ENCODE measurements at regions not wholly inside any gene's neighbourhood (a gene's known extent, or its start where the extent isn't known, plus 50 kb on each side); places are given as distances from the start of the nearest gene placed in this dataset.

DNA sequence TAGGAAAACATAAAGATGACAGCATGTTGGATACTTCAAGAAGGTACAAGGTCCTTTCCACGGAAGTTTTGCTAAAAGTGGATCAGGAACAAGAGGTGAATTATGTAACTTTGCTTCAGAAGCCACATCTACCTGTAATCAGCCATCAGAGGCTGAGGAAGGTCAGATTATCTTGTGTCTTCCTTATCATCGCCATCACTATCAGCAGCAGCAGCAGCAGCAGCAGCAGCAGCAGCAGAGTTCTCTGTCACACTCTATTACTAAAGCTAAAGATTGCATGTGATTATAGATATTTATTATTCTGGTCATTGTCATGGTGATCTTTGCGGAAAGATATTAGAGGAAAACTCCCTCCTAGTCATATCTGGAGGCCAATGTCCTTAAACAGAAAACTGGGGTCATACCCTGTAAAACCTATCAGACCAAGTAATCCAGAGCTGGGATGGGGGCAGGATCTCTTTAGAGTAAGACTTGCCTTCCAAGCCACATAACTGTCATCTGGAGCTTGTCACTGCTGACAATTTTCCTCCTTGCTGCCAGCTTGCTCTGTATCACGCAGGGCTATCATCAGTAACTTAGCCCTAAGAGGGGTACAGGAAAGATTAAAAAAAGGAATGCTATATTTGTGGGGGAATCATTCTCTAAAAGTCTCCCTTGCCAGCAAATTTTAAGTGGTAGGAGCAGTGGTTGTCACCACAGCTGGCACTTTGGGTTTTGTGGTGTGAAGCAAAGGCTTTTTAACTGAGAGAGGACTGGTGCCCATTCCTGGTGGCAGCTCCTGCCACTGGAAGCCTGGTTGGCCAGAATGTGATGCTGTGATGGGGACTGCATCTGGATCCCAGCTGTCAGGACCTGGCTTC lies 130.9 kb upstream of the RASGRP1 start:
- TF ChIP-seq, protein P1, sequence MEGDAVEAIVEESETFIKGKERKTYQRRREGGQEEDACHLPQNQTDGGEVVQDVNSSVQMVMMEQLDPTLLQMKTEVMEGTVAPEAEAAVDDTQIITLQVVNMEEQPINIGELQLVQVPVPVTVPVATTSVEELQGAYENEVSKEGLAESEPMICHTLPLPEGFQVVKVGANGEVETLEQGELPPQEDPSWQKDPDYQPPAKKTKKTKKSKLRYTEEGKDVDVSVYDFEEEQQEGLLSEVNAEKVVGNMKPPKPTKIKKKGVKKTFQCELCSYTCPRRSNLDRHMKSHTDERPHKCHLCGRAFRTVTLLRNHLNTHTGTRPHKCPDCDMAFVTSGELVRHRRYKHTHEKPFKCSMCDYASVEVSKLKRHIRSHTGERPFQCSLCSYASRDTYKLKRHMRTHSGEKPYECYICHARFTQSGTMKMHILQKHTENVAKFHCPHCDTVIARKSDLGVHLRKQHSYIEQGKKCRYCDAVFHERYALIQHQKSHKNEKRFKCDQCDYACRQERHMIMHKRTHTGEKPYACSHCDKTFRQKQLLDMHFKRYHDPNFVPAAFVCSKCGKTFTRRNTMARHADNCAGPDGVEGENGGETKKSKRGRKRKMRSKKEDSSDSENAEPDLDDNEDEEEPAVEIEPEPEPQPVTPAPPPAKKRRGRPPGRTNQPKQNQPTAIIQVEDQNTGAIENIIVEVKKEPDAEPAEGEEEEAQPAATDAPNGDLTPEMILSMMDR (IDR thresholded peaks at IDR 0.05; ENCODE audit: borderline replicate concordance, insufficient read depth, low read depth, low read length) = no peak
- H3K4me3 ChIP-seq (ENCODE audit: low read depth, low read length) = no peak overlapping the region

DNA sequence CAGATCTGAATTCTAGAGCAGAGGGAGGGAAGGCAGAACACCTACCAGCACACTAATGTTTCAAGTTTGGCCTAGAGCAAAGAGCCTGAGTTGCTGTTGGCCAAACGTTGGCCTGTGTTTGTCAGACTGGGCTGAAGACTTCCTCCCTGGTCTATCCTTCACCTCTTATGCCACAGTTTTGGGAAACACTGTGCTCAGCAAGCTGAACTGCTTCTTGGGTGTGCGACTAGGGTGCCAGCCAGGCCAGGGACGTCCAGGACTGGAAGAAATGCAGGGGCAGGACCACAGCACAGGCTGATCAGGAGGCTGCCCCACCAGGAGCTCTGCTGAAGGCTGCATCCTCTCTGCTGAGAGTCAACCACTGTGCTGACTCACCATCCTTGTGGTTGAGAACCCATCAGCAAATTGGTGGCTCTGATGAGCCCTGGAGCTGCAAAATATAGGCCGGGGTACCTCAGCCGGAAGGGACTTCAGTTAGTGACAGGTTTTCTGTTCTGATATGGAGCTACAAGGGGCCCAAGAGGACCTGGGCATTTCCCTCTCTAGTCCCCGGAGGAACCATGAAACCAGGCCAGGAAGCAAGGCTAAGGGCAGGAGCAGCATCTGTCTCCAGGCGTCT lies 131.6 kb upstream of the RASGRP1 start:
- no peak overlapping the region for H3K4me3 ChIP-seq (ENCODE audit: low read depth, low read length)
- TF ChIP-seq, protein P1 (IDR thresholded peaks at IDR 0.05; ENCODE audit: borderline replicate concordance, insufficient read depth, low read depth, low read length) = no peak

DNA sequence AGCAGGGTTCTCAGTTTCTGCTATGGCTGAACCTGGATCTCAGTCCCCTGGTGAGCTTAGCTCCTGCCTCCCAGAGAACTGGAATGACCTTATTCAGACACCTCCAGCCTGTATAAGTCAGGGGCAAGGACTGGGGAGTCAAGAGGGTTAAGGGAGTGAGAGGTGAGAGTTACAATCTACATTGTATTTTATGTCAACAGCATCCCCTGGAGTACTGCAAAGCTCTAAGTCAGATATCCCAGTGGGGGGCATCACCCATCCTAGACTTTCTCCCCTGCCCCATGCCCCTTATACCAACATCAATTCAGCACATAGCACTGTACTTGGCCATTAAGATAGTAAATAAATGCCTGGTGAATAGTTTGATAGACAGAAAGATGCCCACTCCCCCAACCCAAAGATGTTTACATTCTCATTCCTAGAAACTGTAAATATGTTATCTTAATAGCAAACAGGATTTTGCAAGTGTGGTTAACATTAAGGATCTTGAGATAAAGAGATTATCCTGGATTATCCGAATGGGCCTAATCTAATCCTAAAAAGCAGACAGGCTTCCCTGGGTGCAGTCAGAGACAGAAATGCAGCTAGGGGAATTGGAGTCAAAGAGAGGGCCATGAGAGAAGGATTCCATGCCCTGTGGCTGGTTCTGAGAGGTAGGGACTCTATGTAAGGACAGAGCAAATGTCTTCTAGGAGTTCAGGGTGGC lies 132.3 kb upstream of the RASGRP1 start:
- TF ChIP-seq, protein P1 (IDR thresholded peaks at IDR 0.05; ENCODE audit: borderline replicate concordance, insufficient read depth, low read depth, low read length) = no peak
- no peak overlapping the region for H3K4me3 ChIP-seq (ENCODE audit: low read depth, low read length)

DNA sequence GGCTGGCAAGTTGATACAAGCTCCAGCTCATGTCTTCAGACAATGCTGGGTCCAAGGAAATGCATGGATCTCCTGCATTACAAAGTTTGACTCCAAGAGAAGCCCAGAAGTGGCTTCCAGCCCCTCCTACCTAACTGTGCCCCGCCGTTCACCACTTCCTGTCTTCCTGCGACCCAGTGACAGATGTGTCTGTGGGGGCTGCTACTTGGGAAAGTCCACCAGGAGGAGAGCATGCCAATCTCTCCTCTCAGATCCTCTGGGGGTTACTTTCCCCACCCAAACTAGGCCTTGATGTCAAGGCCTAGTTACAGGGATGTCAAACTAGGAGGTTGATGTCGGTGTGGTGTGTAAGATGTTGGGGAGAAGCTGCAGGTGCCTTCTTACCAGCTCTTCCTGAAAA lies 133.6 kb upstream of the RASGRP1 start:
- TF ChIP-seq, protein P1 (IDR thresholded peaks at IDR 0.05; ENCODE audit: borderline replicate concordance, insufficient read depth, low read depth, low read length) = no peak
- no peak overlapping the region for H3K4me3 ChIP-seq (ENCODE audit: low read depth, low read length)

DNA sequence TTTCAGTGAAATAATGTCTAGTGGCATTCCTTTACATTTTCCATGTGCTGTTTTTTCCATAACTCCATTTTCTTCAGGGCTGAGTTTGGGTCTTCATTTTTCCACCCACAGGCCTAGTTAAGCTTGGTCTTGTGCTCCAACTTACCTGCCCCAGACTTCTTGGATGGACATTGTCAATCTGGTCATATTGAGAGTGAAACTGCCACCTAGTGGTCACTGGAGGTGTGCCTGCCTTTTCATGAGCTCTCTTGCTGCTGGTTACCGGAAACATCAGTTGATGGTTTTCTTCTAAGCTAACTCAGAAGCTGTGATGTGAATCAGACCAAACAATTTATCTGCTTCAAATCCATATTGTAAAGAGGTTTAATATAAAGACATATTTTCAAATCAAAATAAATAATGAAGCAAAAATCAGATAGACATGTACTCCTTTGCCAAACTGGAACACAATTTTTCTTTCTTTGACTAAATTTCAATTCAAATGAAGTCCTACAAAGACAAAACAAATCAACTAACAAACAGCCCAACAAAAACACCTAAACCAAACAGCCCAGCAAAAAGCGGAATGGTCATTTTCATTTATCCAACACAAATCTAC lies 135.1 kb upstream of the RASGRP1 start:
- H3K4me3 ChIP-seq (ENCODE audit: low read depth, low read length) = no peak overlapping the region
- TF ChIP-seq, protein P1 (IDR thresholded peaks at IDR 0.05; ENCODE audit: borderline replicate concordance, insufficient read depth, low read depth, low read length) = peak; percentile 81

DNA sequence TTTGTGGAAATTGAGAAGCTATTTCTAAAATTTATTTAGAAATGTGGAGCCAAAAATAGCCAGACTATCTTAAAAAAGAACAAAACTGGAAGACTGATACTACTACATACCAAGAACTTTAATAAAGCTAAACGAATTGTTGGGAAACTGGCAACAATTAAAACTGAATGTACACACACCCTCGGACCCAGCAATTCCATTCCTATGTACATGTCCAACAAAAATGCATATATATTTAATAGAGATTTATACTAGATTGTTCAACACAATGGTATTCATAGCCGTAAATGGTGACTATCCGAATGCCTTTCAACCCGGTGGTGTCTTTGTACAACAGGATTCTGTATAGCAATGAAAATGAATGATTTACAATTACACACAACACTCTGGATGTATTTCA lies 136.5 kb upstream of the RASGRP1 start:
- TF ChIP-seq, protein P1 (IDR thresholded peaks at IDR 0.05; ENCODE audit: borderline replicate concordance, insufficient read depth, low read depth, low read length) = no peak
- no peak overlapping the region for H3K4me3 ChIP-seq (ENCODE audit: low read depth, low read length)

All from GM12875 (cell line).